Neural cell (in vitro differentiated cells): ENCODE measurements at regions not wholly inside any gene's neighbourhood (a gene's known extent, or its start where the extent isn't known, plus 50 kb on each side); places are given as distances from the start of the nearest gene placed in this dataset.

ENCODE experiments used
- CTCF ChIP-seq: fragments of 450-650 bp; IDR thresholded peaks from 2 replicates; pipeline ENCODE4 v1.5.1; 2014; ENCODE audit warnings: antibody characterized with exemption, mild to moderate bottlenecking, moderate library complexity; ENCODE audit not compliant: poor library complexity, severe bottlenecking
- TAF1 ChIP-seq: IDR thresholded peaks from 2 replicates; pipeline ENCODE4 v1.6.1; 2012; ENCODE audit warnings: low read depth

DNA sequence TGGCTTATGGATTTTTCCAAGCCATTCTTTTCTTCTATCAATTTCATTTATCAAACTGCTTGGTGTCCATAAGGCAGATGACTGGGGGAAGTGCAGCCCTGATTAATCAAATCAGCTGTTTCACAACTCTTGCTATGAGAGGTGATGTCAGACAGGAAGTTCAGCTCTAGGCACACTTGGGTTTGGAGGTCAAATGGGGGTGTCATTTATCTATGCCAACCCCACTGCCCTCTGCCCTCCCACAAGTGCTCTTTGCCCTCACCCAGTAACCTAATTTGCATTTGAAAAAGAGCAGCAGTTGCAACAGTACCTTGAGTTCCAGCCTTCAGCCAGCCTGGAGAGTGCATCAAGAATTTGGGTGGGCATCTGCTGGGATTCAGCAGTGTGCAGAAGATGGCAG lies 431.3 kb upstream of the SPRED2 start:
- TF ChIP-seq CTCF (no peak), TAF1 (no peak)
